HG02840 (cell line): ENCODE measurements at regions not wholly inside any gene's neighbourhood (a gene's known extent, or its start where the extent isn't known, plus 50 kb on each side); places are given as distances from the start of the nearest gene placed in this dataset.
A peak's percentile ranks its signal among the peaks of the same experiment; 100 is the strongest.
"Not testable (repeated sequence)": the region's sequence is repeated elsewhere in the genome, so short reads cannot be mapped to it uniquely, and the experiment has no call there.

Experiments used
- ATAC-seq: cut with Tn5 transposase; IDR thresholded peaks from one replicate; pipeline ENCODE4 v1.9.1; 2021; ENCODE audit warnings: mild to moderate bottlenecking, moderate library complexity, moderate number of reproducible peaks; ENCODE audit not compliant: unreplicated experiment, low FRiP score

- no peak for ATAC-seq
Observed at GRCh38 chr4:104015680-104016079, 295.9 kb upstream of the TACR3 start.

- no peak for ATAC-seq
Observed at GRCh38 chr4:104010722-104011121, 290.9 kb upstream of the TACR3 start.

GRCh38 chr4:104002318-104002717, 282.5 kb upstream of the TACR3 start:
- not testable (repeated sequence) for ATAC-seq

DNA sequence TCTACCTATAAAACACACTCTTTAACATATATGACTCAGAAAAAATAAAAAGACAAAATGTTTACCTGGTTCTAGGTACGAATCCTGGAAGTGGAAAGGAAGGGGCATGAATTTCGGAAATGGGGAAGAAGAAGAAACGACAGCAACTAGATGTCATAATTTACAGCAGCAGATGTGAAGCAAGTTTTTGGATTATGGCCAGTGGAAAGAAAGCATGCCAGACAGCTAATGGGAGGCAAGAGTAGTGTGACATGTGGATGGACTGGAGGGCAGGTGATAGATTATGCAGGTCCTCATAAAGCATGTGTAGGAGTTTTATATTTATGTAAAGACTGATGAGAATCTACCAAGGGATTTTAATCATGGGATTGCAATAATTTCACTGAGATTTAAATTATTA, 279.0 kb upstream of the TACR3 start:
- no peak for ATAC-seq

GRCh38 chr4:103996637-103997036, 276.9 kb upstream of the TACR3 start:
- ATAC-seq = no peak

DNA sequence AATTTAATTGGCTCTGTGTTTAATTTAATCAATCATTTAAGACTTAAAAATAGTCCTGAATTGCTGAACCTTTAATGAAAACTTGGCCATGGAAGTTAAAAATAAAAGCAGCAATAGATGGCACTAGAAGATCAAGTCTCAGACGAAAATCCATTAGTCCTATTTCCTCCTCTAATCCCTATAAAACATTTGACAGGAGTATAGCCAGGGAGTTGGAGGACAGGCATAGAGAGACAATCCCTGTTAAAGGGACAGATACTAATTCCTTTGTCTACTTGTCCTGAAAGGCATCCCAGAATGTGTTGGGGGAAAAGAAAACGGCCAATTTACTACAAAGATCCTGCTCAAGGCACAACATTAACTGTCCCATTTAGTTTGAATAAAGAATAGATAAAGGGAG, 276.3 kb upstream of the TACR3 start:
- no peak for ATAC-seq

GRCh38 chr4:103994059-103994458, 274.3 kb upstream of the TACR3 start:
- no peak for ATAC-seq

GRCh38 chr4:103982454-103982853, 262.7 kb upstream of the TACR3 start:
- ATAC-seq = no peak

GRCh38 chr4:103948244-103949018, 228.6 kb upstream of the TACR3 start:
- no peak for ATAC-seq

DNA sequence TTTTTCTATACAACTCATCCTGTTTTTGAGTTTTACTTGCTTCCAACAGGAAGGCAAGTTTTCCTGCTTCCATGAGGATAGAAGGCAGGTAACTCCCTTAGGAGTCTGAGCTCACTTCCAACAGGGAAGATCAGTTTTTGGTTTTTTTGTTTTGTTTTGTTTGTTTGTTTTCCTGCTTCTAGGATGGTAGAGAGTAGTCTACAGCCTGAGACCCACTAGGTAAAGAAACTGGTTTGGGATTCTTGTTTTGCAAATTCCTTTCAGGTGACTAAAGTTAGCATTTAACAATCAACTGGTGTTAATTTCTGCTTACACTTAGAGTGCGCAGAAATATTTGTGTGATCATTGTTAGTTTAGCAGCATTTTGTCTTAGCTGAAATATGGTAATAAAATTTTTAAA, 227.8 kb upstream of the TACR3 start:
- ATAC-seq = no peak

GRCh38 chr4:103946621-103947268, 227.0 kb upstream of the TACR3 start:
- ATAC-seq = not testable (repeated sequence)

- ATAC-seq = no peak
Observed at GRCh38 chr4:103938488-103938887, 218.7 kb upstream of the TACR3 start.

- ATAC-seq = no peak
Observed at GRCh38 chr4:103936653-103937145, 216.9 kb upstream of the TACR3 start.

GRCh38 chr4:103934178-103934789, 214.5 kb upstream of the TACR3 start:
- peak; percentile 79 for ATAC-seq

DNA sequence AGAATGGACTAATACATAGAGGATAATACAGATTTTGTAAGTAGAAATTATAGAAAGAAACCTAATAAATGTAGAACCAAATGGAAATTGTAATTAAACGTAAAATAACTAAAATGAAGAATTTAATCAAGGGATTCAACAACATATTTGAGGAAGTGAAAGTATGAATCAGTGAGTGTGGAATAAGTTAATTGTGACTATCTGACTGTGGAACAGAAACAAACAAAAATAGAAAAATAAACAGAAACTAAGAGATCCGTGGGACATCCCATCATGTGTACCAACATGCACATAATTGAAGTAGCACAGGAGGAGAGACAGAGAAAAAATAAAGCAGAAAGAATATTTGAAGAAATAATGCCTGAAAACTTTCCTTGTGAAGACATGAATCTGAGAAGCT, 208.6 kb upstream of the TACR3 start:
- ATAC-seq = no peak

- ATAC-seq = no peak
Observed at GRCh38 chr4:103923551-103923950, 203.8 kb upstream of the TACR3 start.

- no peak for ATAC-seq
Observed at GRCh38 chr4:103918214-103918613, 198.4 kb upstream of the TACR3 start.

DNA sequence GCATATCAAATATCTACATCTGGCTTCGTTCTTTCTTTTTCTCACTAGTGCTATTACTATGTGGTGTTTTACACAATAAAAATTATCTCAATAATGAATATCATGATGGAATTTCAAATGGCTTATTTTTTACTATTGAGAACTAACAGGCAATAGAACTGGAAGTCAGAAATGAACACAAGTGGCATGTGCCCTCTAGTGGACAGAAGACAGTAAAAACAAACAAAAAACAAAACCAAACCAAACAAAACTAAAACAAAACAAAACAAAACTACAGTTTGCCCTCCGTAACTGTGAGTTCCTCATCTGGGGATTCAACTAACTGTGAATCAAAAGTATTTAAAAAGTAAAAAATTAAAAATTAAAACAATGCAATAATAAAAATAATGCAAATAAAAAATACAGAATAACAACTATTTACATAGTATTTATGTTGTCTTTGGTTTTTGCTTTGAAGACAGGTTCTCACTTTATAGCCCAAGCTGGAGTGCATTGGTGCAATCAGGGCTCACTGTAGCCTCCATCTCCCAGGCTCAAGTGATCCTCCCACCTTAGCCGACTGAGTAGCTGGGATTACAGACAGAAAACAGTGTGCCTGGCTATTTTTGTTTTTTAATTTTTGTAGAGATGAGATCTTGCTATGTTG, 195.6 kb upstream of the TACR3 start:
- peak; percentile 65 for ATAC-seq

GRCh38 chr4:103907414-103907813, 187.6 kb upstream of the TACR3 start:
- no peak for ATAC-seq

- no peak for ATAC-seq
Observed at GRCh38 chr4:103904123-103904522, 184.3 kb upstream of the TACR3 start.

DNA sequence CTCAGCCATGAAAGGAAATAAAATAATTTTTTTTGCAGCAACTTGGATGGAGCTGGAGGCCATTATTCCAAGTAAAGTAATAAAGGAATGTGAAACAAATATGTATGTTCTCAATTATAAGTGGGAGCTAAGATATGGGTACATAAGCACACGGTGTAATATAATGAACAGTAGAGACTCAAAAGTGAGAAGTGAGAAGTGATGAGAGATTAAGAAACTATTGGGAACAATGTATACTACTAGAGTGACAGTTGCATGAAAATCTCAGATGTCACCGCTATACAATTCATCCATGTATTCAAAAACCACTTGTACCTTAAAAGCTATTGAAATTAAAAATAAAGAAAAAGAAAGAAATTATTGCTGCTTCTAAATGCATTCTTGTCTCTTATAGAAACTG, 182.9 kb upstream of the TACR3 start:
- ATAC-seq = no peak
